ENCODE measurements at regions not wholly inside any gene's neighbourhood (a gene's known extent, or its start where the extent isn't known, plus 50 kb on each side); places are given as distances from the start of the nearest gene placed in this dataset.

DNA sequence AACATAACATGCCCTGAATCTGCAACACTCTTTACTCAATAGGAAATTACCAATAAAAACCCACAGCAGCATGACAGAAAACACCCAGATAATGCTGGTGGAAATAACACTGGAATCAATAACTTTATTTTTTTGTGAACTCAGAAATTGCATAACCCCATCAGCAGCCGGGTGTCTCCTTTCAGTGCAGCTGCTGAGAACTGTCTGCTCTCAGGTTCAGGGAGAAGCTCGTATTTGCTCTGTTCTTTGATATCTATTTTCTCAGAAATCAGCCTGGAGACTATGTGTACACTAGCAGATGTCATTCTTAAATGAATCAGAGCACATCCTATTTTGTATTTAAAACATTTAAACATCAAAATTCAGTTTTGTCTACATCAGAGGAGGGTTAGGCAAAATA is 506.0 kb downstream of the POM121L12 start:
- TF ChIP-seq, protein P1, sequence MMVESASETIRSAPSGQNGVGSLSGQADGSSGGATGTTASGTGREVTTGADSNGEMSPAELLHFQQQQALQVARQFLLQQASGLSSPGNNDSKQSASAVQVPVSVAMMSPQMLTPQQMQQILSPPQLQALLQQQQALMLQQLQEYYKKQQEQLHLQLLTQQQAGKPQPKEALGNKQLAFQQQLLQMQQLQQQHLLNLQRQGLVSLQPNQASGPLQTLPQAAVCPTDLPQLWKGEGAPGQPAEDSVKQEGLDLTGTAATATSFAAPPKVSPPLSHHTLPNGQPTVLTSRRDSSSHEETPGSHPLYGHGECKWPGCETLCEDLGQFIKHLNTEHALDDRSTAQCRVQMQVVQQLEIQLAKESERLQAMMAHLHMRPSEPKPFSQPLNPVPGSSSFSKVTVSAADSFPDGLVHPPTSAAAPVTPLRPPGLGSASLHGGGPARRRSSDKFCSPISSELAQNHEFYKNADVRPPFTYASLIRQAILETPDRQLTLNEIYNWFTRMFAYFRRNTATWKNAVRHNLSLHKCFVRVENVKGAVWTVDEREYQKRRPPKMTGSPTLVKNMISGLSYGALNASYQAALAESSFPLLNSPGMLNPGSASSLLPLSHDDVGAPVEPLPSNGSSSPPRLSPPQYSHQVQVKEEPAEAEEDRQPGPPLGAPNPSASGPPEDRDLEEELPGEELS (CRISPR knock-in tag; IDR thresholded peaks at IDR 0.05): no peak
- no peak for TF ChIP-seq FOXK1 (CRISPR knock-in tag; IDR thresholded peaks at IDR 0.05)
- TF ChIP-seq, protein P2, sequence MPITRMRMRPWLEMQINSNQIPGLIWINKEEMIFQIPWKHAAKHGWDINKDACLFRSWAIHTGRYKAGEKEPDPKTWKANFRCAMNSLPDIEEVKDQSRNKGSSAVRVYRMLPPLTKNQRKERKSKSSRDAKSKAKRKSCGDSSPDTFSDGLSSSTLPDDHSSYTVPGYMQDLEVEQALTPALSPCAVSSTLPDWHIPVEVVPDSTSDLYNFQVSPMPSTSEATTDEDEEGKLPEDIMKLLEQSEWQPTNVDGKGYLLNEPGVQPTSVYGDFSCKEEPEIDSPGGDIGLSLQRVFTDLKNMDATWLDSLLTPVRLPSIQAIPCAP (CRISPR knock-in tag; IDR thresholded peaks at IDR 0.05): no peak
- Mint-ChIP-seq H3K27ac (no peak overlapping the region), H3K4me1 (no peaks in the 10 kb centered on the region), H3K36me3 (no peaks in the 10 kb centered on the region), H3K4me3 (no peak overlapping the region), H3K27me3 (ENCODE audit: low read depth) (no peaks in the 10 kb centered on the region), H3K9me3 (no peaks in the 10 kb centered on the region)
- CTCF ChIA-PET: no interaction called here
- DNase-seq (ENCODE audit: low spot score): no peak
- POLR2A ChIA-PET: no interaction called here
- ATAC-seq: no peak

DNA sequence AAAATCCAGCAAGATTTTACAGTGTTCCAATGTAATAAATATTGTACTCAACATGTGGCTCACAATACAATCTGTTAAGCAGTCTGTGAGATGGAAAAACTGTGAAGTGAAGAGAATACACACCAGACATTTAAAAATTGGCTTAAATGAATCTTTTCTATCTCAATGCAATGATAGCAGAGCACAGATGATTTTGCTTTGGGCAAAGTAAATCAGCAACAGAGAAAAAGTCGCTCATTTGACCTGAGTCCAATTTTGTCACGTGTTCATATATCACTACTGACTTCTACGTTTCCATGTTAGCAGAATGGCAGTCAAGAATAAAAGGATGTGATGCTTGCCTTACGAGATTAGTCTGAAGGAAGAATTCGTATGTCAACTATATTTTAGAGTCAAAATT is 506.7 kb downstream of the POM121L12 start:
- DNase-seq (ENCODE audit: low spot score): no peak
- Mint-ChIP-seq H3K36me3 (no peaks in the 10 kb centered on the region), H3K4me3 (no peak overlapping the region), H3K27me3 (ENCODE audit: low read depth) (no peaks in the 10 kb centered on the region), H3K4me1 (no peaks in the 10 kb centered on the region), H3K9me3 (no peaks in the 10 kb centered on the region), H3K27ac (no peak overlapping the region)
- ChIA-PET POLR2A (no interaction called here), CTCF (no interaction called here)
- TF ChIP-seq ZNF121 (CRISPR knock-in tag; IDR thresholded peaks at IDR 0.05) (no peak), ZNF396 (CRISPR knock-in tag; IDR thresholded peaks at IDR 0.05; ENCODE audit: borderline replicate concordance) (no peak), PRRX2 (CRISPR knock-in tag; IDR thresholded peaks at IDR 0.05) (no peak), SOX15 (CRISPR knock-in tag; IDR thresholded peaks at IDR 0.05) (no peak), RELA (CRISPR knock-in tag; IDR thresholded peaks at IDR 0.05; ENCODE audit: borderline replicate concordance) (no peak), NFE2L1 (CRISPR knock-in tag; IDR thresholded peaks at IDR 0.05) (no peak), NR3C1 (CRISPR knock-in tag; conservative IDR thresholded peaks at IDR 0.05; ENCODE audit: low read depth) (no peak)
- TF ChIP-seq, protein P3, sequence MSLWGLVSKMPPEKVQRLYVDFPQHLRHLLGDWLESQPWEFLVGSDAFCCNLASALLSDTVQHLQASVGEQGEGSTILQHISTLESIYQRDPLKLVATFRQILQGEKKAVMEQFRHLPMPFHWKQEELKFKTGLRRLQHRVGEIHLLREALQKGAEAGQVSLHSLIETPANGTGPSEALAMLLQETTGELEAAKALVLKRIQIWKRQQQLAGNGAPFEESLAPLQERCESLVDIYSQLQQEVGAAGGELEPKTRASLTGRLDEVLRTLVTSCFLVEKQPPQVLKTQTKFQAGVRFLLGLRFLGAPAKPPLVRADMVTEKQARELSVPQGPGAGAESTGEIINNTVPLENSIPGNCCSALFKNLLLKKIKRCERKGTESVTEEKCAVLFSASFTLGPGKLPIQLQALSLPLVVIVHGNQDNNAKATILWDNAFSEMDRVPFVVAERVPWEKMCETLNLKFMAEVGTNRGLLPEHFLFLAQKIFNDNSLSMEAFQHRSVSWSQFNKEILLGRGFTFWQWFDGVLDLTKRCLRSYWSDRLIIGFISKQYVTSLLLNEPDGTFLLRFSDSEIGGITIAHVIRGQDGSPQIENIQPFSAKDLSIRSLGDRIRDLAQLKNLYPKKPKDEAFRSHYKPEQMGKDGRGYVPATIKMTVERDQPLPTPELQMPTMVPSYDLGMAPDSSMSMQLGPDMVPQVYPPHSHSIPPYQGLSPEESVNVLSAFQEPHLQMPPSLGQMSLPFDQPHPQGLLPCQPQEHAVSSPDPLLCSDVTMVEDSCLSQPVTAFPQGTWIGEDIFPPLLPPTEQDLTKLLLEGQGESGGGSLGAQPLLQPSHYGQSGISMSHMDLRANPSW (CRISPR knock-in tag; conservative IDR thresholded peaks at IDR 0.05; ENCODE audit: low read depth): no peak
- TF ChIP-seq, protein P4, sequence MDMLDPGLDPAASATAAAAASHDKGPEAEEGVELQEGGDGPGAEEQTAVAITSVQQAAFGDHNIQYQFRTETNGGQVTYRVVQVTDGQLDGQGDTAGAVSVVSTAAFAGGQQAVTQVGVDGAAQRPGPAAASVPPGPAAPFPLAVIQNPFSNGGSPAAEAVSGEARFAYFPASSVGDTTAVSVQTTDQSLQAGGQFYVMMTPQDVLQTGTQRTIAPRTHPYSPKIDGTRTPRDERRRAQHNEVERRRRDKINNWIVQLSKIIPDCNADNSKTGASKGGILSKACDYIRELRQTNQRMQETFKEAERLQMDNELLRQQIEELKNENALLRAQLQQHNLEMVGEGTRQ (CRISPR knock-in tag; IDR thresholded peaks at IDR 0.05): no peak
- TF ChIP-seq, protein P5, sequence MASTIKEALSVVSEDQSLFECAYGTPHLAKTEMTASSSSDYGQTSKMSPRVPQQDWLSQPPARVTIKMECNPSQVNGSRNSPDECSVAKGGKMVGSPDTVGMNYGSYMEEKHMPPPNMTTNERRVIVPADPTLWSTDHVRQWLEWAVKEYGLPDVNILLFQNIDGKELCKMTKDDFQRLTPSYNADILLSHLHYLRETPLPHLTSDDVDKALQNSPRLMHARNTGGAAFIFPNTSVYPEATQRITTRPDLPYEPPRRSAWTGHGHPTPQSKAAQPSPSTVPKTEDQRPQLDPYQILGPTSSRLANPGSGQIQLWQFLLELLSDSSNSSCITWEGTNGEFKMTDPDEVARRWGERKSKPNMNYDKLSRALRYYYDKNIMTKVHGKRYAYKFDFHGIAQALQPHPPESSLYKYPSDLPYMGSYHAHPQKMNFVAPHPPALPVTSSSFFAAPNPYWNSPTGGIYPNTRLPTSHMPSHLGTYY (CRISPR knock-in tag; IDR thresholded peaks at IDR 0.05): no peak
- no peak for ATAC-seq

Data from WTC11 (cell line).